ENCODE measurements at regions not wholly inside any gene's neighbourhood (a gene's known extent, or its start where the extent isn't known, plus 50 kb on each side); places are given as distances from the start of the nearest gene placed in this dataset.

- no peak for TF ChIP-seq CTCF (IDR thresholded peaks at IDR 0.05; ENCODE audit: control extremely low read depth, extremely low read depth, low read depth, missing control alignments)
- CTCF ChIA-PET = no interaction called here
- no peak for DNase-seq (ENCODE audit: extremely low spot score)
- POLR2A ChIA-PET = no interaction called here
Observed at GRCh38 chr16:51287121-51287755, 136.2 kb upstream of the SALL1 start.

GRCh38 chr16:51286272-51286671, 135.2 kb upstream of the SALL1 start:
- TF ChIP-seq CTCF (IDR thresholded peaks at IDR 0.05; ENCODE audit: control extremely low read depth, extremely low read depth, low read depth, missing control alignments) = no peak
- ChIA-PET CTCF (no interaction called here), POLR2A (no interaction called here)
- DNase-seq (ENCODE audit: extremely low spot score) = no peak

- DNase-seq (ENCODE audit: extremely low spot score) = no peak
- TF ChIP-seq CTCF (IDR thresholded peaks at IDR 0.05; ENCODE audit: control extremely low read depth, extremely low read depth, low read depth, missing control alignments) = no peak
- POLR2A ChIA-PET = no interaction called here
- CTCF ChIA-PET = interaction anchor here (1.2 kb wide), 1 partner anchor 8 kb away, joined by 3 read pairs; no protein-coding TSS in a partner anchor
Observed at GRCh38 chr16:51276336-51276735, 125.3 kb upstream of the SALL1 start.

GRCh38 chr16:51272420-51272819, 121.3 kb upstream of the SALL1 start:
- CTCF ChIA-PET = interaction anchor here (1.6 kb wide), 1 partner anchor 12 kb away, joined by 4 read pairs; no protein-coding TSS in a partner anchor
- POLR2A ChIA-PET = no interaction called here
- DNase-seq (ENCODE audit: extremely low spot score) = no peak
- no peak for TF ChIP-seq CTCF (IDR thresholded peaks at IDR 0.05; ENCODE audit: control extremely low read depth, extremely low read depth, low read depth, missing control alignments)

GRCh38 chr16:51271156-51271701, 120.2 kb upstream of the SALL1 start:
- TF ChIP-seq CTCF (IDR thresholded peaks at IDR 0.05; ENCODE audit: control extremely low read depth, extremely low read depth, low read depth, missing control alignments) = no peak
- ChIA-PET CTCF (interaction anchor here (1.1 to 1.6 kb wide), 2 partner anchors 10 to 26 kb away, joined by 3 to 4 read pairs; no protein-coding TSS in a partner anchor), POLR2A (no interaction called here)
- no peak for DNase-seq (ENCODE audit: extremely low spot score)

- TF ChIP-seq CTCF (IDR thresholded peaks at IDR 0.05; ENCODE audit: control extremely low read depth, extremely low read depth, low read depth, missing control alignments) = no peak
- CTCF ChIA-PET = no interaction called here
- no peak for DNase-seq (ENCODE audit: extremely low spot score)
- POLR2A ChIA-PET = no interaction called here
Observed at GRCh38 chr16:51268237-51268636, 117.2 kb upstream of the SALL1 start.

Data from GM10248 (cell line).